G401 (cell line): ENCODE measurements at regions not wholly inside any gene's neighbourhood (a gene's known extent, or its start where the extent isn't known, plus 50 kb on each side); places are given as distances from the start of the nearest gene placed in this dataset.

Experiments
- DNase-seq: peaks from one replicate; pipeline ENCODE4 v3.0.0-alpha.2; 2015; ENCODE audit warnings: low spot score
- in situ Hi-C: cut with HindIII; loops from 2 replicates; pipeline ENCODE4 v1.10.0; 2016; ENCODE audit warnings: low sequenced_read_pairs, mixed read lengths

DNA sequence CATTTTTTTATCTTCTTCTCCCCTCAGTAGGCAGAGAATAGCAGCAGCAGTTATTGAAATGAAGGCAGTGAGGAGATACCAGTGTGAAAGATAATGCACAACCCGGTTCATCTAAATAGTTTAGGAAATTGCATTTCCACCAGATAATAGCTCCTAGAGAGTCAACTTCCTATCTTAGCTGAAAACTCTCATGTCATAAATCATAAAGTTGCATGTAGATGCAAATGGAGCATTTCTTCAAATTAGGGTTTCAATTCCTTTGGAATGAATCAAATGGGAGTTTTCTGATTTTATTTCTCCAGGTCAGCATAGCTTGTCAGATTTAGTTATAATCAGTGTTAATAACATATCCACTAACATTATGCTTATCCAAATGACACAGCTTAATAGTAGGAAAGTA, 335.3 kb downstream of the CNTNAP4 start:
- DNase-seq: no peak
- in situ Hi-C loops: no loop called here

DNA sequence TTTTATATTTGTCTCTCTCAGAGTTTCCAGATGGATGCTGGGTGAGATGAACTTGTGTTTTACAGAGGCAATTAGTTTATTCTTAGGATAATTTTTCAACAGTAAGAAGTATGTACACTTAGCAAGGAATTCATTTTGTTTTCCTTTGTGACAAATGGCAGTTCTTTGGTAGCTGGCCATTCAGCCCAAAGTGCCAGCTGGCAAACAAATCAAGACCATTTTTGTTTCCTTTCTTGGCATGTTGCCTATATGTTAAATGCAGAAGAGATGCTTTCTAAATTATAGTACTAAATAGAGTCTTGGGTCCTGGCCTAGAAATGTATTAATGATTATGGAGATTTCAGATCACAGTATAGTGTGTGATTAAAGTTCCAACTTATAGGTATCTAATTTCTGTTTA, 337.1 kb downstream of the CNTNAP4 start:
- DNase-seq: peak; percentile 88

DNA sequence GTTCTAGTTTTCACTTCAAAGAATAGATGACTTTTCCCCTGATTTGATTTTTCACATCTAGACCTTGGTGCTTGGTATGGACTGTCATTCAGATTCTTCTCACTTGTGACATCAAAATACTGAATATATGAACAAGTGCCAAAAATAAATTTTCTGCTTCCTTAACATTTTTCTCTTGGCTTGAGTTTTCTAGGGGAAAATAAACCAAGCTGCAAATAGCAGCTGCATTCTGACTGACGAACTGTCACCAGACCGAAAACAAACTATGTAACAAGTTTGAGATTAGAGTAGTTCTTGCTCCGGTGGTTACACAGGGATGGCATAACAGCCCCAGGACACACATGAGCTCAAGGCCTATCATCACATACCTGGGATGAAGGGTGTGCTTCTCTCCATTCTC, 345.7 kb downstream of the CNTNAP4 start:
- in situ Hi-C loops: no loop called here
- DNase-seq: no peak

More for the DNA sequence above, 337.1 kb downstream of the CNTNAP4 start:
- in situ Hi-C loops: no loop called here

DNA sequence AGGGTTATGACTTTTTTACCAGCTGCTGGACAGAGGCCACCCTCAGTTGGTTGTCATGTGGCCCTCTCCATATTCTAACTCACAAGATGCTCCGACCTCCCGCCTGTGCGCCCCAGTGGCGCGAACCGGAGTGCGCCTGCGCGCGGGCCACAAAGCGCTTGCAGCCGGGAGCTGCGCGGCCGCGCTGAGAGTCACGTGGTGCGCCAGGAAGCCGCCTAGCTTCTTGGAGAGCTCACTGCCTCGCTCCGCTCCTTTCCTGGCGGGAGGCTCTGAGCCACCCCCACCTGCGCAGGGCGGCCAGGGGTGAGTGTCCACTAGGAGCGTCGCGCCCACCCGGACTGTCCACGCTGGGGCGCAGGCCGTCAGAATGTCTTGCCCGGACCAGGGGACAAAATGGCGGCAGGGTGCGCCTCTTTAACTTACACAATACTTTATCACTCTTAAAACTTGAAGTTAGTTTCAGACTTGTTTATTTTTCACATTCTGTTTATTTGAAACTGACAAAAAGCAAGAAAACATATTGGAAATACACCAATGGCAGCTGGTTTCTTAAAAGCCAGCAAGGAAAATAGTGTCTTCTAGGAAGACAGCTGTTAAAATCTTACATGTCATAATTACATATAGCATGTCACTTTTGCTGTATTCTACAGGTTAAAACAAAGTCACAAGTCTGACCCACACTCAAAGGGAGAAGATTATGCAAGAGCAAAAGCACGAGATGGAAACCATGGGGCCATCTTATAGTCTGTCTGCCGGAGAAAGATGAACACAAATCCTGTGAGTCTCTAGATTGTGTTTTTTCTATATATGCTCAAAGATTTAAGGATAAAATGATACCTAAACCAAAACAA, 357.9 kb downstream of the CNTNAP4 start:
- in situ Hi-C loops: no loop called here
- no peak for DNase-seq

DNA sequence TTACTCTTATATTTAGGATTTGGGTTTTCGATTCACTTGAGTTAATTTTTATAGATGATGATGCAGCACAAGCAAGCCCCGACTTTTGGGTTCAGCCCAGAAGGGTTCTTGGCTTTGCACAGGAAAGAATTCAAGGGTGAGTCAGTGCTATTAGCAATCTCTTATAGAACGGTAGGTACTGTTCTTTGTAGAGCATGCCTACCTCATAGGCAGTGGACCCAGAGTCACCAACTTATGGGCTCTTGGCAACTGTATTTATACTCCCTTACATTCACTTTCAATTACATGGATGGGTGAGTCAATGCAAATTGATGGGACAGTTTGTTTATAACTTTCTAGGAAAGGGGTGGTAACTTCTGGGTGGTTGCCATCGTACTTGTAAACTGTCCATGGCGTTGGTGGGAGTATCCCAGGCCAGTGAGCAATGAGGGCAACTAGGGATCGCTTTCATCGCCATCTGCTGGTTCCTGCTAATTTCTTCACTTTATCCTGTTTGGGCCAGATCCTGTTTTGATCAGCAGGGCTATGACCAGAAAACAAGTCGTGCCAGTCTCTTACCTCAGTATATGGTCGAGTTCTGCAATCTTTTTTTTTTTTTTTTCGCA, 362.6 kb downstream of the CNTNAP4 start:
- in situ Hi-C loops: no loop called here
- peak; percentile 60 for DNase-seq

DNA sequence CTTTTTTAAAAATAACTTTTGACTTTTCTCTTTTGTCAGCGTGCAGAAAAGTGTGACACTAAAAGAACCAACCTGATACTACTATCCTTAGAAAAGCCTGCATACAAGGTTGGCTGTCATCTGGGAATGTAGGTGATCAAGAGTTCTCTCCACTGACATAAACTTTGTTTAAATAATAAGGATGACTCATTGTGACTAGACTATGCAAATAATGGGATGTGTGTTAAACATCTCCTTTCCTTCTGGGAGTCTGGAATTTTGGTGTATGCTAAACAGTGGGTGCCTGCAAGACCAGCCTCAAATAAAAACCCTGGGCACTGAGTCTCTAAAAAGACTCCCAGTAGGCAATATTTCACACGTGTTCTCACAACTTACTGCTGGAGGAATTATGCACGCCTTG, 373.4 kb downstream of the CNTNAP4 start:
- in situ Hi-C loops: no loop called here
- no peak for DNase-seq

DNA sequence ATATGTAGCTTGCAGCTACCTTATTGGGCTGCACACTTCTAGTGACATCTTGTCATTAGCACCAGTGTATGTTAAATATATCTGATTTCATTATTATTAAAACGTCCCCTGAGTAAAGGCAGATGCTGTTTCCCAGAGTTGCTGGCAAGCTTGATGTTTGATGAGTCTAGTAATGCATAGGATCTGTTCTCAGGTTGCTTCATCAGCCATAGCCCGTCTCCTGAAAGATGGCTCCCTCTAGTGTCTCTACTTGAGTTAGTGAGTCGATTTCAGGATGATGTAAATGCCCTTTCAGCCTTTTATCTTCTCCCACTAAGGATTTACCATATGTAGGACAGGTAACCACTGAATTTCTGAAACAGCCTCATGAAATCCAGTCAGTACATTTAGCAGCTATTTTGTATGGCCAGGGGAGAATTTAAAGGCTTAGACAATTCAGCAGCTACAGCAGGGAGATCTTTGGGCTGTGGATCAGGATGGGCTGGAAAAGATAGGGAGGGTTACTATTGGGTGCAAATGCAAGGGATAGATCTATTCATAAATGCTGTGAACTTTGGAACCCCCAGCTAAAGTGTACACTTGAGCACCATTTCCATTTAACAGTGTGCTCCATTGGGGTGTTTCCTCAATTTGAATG, 376.3 kb downstream of the CNTNAP4 start:
- in situ Hi-C loops: no loop called here

DNA sequence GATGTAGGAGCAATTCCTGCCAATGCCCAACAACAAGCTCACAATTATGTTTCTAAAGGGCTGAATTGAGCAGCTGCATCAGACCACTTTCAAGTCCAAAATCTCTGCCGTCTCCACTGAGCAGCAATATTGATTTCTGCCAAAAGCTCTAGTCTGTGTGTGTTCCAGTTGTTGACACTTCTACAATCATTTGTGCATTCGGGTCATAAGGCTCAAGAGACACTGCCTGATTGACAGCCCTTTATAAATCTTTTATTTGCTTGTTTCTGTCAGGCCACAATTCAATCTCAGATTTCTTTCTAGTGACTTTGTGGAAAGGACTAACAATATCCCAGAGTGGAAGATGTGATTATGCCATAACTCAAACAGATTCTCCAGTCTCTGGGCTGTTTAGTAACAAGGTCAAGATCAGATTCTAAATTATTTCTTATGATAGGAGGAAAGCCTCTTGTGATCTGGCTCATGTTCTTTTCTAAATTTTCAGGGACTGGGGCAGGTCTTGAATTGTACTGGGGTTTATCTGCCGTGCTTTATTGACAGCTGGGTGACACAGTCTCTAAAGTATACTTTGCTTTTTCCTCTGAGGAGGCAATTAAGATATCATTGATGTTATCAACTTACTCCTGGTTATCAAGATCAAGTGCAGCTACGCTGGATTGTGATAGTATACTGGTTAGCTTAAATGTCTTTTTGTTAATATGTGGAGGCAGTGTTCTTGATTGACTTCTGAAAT, 377.1 kb downstream of the CNTNAP4 start:
- in situ Hi-C loops: no loop called here
- DNase-seq: no peak

More for the DNA sequence above, 376.3 kb downstream of the CNTNAP4 start:
- DNase-seq: peak; percentile 88

DNA sequence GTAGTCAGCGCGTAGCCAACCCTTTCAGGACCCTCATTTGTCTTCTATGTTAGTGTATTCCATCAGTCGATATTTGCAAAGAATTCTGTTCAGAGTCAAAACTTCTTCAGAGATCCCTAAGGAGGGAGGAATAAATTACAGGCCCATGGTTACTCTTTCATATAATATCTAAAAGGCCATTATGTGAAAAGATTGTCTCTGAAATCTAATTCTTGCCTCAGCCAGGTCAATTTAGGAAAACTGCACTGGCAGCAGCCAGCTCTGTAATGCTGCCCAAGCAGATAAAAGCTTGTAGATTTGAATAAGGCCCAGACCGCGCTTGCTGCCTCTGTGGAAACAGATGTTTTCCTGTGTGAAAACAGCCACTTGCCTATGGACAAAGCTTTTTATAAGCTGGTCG, 379.8 kb downstream of the CNTNAP4 start:
- in situ Hi-C loops: no loop called here

DNA sequence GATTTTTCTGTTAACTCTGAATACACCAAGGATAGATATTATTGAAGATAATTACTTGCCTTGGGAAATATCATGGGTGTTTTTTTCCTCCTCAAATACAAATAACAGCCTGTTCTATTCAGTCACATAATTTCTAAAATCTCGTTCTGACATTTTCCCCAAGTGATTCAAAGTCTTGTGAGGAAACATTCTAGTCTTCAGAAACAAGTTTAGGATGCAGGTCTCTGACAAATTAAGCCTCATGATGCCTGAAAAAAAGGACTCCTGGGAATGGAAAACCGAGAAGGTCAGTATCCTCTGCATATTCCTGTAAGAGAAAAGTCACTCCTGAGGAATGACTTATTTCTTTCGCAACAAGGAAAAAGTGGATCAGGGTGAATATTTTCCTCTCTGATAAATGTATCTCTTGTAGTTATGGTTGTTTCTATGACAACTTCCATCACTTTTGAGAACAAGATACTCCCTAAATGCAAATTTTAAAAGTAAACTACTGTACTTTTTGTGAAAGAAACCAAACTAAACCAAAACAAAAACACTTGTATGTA, 384.6 kb downstream of the CNTNAP4 start:
- in situ Hi-C loops: no loop called here

More for the DNA sequence above, 379.8 kb downstream of the CNTNAP4 start:
- no peak for DNase-seq

DNA sequence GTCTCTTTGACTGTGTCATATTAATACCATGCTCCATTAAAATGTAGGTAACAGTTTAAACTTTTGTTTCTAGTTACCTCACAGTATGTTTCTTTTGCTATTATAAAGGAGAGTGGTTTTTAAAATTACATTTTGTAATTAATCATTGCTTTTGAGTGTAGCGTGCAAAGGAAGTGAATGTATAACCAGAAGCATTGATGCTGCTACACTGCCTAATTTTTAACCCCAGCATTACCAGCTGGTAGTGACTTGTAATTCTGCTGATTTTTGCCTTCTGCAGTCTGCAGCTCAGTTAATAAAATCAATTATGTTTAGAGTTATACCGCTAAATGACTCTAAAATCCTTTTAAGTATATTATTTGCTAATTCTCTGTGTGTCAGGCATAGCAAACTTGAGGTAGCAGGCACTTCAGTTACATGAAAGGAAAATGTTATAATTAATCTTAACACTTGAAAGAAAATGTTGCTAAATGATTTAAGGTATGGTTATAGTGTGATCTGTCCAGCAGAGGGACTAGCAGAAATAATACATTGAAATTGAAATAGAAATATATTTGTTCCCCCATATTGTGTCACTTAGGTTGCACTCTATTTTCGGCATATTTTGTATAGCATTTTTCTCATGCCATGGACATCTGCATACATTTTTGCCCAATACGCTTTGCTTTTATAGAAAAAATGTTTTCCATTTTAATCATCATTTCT, 388.5 kb downstream of the CNTNAP4 start:
- DNase-seq: no peak
- in situ Hi-C loops: no loop called here

More for the DNA sequence above, 384.6 kb downstream of the CNTNAP4 start:
- no peak for DNase-seq

DNA sequence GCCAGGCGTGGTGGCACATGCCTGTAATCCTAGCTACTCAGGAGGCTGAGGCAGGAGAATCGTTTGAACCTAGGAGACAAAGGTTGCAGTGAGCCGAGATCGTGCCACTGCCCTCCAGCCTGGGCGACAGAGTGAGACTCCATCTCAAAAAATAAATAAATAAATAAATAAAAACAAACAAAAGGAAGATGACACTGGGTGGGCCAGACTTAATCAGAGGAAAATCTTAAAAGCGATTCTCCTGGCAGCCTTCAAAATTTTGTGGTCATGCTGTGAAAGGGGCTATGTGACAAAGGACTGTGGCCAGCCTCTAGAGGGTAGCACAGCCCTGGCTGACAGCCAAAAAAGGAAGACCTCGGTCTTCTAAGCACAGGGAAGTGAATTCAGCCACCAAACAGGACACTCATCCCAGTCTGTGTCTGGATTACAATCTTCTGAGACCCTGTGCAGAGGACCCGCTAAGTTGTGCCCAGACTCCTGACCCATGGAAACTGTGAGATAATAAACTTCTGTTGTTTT, 391.1 kb downstream of the CNTNAP4 start:
- in situ Hi-C loops: no loop called here
- DNase-seq: no peak

DNA sequence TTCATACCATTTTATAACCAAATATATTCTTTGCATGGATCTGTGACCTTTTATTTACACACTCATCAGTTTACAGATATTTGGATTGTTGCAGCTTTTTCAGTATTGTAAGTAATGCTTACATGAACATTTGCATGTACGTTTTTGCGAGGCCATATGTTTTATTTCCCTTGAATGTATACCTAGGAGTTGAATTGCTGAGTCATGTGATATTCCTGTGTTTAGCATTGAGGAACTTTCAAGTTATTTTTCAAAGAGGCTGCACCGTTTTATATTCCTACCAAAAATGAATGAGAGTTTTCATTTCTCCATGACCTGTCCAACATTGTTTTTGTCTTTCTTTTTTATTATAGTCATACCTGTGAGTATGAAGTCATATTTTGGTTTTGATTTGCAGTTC, 392.1 kb downstream of the CNTNAP4 start:
- in situ Hi-C loops: no loop called here
- no peak for DNase-seq

DNA sequence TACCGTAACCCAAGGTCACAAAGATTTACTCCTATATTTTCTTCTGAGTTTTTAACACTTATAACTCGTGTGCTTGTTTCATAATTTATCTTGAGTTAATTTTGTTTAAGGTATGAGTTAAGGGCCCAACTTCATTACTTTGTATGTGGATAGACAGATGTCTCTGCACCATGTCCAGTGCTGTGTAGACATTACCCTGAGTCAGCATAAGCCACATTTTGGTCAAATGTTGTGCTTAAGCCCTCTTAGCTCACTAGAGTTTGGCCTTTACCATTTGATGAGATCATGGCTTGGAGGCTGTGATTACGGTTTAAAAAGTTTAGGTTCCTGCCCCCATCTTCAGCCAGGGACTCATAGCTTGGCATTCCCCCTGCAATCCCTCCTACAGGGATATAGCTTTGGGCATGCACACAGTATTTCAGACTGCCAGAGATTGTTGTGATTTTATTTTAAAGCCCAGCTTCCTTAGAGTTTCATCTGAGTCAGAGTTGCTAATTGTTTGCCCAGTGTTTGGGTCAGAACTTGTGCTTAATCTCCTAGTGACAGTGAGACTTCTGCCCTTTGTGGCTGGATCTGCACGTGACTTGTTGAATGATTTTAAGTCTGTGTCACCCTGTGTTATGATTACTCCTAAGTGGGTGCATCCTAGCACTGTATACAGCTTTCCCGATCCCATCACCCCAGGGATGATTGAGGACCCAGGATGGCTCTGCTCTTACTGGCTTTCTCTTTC, 393.1 kb downstream of the CNTNAP4 start:
- in situ Hi-C loops: no loop called here
- no peak for DNase-seq

DNA sequence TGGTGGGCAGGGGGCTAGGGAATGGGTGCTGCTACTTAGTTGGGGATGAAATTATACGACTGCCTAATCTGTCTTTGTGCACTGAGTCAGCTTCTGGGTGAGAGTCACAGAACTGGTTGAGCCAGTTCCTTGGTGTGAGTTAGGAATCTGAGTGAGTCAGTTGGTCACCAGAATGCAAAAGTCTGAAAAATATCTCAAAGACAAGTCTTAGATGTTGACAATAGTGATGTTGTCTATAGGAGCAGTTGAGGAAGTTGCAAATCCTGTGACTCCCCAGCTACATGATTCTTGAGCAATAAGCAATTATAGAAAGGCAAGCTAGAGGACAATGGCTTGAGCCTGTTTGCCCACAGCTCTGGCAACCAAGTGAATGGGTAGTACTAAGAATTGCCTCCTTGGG, 399.2 kb downstream of the CNTNAP4 start:
- no peak for DNase-seq
- in situ Hi-C loops: no loop called here

DNA sequence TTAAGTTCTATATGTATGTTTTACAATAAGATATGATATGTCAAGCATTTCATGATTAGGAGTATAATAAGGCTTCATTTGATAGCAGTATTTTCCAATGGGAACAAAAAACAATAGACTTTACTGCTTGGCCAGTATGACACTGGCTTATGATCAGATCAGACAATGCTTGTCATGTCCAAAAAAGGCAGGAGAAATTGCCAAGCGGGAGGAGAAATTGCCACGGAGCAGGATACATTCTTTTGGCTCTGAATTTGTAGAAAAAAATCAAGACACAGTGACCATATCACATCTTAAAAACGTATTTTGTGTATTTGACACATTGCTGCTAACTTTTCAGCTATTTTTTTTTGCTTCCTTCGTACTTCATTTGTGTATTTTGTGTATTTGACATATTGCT, 404.1 kb downstream of the CNTNAP4 start:
- in situ Hi-C loops: no loop called here
- DNase-seq: peak; percentile 4

DNA sequence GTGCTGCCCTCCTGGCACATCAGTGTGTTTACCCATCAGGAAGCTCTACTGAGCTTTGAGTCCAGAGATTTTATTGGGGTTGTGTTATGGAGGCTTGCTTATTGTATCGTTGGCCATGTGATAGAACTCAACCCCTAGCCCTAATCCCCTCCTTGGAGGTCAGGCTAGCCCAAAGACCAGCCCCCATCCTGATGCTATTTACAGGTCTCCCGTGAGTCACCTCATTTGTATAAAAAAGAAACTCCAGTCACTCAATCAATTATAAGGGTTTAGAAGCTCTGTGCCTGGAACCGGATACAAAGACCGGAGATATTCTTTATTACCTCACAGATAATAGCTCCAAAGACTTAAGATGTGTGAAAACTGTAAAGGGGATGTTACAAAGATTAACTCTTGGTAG, 405.9 kb downstream of the CNTNAP4 start:
- no peak for DNase-seq
- in situ Hi-C loops: no loop called here

DNA sequence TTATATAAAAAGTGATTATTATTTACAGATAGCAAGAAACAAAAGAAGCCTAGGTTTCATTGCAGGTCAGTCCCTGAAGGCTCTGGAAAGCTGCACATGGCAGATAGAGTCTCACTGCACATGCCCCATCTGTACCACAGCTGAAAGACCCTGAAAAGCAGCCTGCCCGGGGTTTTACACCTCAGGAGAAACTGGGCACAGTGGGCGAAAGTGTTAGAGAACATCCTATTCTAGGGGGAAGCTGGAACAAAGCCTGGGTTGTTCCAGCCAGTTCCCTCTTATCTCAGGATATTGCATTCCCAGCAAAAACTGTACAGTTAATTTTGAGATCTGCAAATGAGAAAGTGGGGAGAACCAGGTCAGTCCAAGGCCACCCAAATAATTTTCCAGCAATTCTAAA, 419.7 kb downstream of the CNTNAP4 start:
- no peak for DNase-seq
- in situ Hi-C loops: no loop called here
